HG03139 (cell line): ENCODE measurements at regions not wholly inside any gene's neighbourhood (a gene's known extent, or its start where the extent isn't known, plus 50 kb on each side); places are given as distances from the start of the nearest gene placed in this dataset.
"Not testable (repeated sequence)": the region's sequence is repeated elsewhere in the genome, so short reads cannot be mapped to it uniquely, and the experiment has no call there.

Experiments
- ATAC-seq: cut with Tn5 transposase; IDR thresholded peaks from one replicate; pipeline ENCODE4 v1.9.1; 2021; ENCODE audit not compliant: unreplicated experiment

DNA sequence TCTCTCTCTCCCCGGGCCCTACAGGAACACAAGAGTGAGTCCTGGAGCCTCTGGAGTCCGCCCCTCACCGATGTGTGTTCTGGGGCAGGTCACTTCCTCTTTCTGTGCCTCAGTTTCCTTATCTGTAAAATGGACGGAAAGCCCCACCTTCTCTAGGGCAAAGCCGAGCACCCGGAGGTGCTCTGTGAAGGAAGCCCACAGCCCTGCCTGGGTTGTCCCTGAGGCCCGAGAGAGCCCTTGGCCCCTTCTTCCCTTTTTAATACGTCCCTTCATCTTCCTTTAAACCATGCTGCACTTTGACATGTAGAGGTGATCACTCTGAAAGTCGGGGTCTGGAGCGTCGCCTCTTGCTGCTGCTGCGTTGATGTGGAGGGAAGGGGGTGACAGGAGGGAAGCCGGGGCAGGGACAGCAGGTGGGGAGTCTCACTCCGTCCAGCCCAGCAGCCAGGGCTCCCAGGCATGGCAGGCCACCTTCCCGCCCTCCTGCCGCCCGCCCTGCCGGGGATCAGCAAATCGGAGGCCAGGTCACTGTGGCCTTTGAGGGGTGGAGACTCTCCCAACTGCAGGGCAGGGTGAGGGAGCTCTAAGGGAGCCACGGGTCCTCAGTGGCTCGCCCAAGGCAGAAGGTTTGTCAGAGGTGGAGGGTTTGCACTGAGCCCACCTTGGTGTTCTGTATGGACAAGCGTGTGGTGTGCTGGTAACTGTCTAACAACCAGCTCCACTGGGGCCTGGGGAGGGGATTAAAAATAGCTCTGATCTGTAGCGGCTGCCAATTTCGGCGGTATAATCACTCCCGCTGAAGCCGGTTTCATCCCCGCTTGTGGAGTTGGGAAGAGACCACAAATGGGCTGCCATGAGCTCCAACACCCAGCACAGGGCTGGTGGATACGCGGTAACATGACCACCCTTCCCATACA is 135.9 kb upstream of the ID2 start:
- ATAC-seq, result no peak

DNA sequence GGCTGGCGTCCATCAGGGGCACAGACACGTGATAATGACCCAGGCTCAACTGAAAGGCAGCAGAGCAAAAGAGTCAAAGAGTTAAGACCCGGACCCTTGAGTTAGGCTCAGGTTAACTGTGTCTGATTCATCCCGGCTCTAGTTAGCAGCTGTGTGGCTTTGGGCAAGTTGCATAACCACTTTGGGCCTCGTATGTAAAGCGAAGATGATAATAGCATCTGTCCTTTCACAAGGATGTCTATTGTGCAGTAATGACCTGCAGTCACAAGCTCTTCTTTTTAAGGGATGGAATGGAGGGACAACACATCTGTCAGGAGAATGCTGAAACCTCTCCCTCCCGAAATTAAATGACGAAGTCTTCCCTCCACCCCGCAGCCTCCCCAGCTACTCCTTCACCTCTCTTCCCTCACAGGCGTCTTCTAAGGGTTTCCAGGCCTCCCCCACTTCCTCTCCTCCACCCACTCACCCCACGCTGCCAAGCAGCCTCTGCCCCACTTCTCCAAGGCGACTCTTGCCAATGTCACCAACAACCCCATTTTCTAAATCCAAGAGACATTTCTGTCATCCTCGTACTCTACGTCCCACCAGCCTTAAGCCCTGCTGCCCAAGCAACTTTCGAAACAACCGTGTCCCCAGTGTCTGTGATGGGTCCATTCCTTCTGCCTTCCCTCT is 135.1 kb upstream of the ID2 start:
- ATAC-seq, result no peak

DNA sequence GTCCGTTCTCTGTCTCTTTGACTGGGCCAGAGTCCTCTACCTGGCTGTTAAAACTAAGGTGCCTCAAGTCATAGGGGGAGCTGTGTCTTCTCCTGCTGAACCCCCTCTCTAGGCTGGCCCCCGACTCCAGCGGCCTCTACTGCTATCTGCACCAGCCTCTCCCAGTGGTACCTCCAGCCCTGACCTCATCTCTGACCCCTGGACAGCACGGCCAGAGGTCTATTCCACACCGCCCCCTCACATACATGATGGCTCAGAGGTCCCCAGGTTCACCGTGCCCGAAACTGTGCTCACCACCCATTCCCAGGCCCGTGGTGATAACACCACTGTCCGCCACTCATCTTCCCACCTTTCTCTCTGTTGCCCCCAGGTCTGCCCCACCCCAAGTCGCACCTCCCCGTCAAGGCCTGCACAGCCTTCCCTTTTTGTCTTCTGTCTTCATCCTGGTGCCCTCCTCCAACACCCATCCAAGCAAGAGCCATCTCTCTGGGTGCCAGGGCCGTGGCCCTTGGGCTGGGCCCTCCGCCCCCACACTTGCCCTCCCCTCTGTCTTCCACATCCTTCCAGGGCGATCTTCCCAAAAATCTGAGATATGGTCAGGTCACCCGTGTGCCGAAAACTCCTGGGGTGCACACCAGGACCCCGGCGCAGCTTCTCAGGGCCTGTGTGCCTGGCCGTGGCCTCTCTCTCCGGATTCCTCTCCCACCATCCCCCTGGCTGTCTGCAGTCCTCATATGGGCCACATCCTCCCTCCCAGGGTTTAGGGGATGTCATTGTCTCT is 134.4 kb upstream of the ID2 start:
- ATAC-seq, result no peak

DNA sequence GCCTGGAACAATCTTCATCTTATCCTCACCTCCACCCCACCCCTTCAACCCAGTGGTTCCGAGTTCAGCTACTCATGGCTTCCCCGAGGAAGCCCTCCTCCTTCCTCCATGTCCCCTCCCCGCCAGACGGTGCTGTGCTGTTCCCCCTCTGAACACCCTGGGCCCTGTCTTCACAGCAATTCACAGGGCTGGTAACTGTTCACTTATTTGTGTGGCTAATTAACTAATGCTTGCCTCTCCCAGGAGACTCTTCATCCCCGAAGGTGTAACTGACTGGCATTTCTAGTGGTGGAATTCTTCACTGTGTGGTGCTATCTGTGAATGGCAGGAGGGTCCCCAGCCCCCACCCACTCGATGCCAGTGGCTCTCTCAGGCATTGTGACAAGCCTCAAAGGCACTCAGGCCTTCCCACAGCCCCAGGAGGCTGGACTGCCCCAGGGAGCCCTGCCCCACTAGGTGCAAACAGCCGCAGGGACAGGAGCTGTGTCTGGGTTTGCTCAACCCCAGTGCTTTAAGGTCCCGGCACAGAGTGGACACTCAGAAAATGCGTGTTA is 133.7 kb upstream of the ID2 start:
- no peak for ATAC-seq

DNA sequence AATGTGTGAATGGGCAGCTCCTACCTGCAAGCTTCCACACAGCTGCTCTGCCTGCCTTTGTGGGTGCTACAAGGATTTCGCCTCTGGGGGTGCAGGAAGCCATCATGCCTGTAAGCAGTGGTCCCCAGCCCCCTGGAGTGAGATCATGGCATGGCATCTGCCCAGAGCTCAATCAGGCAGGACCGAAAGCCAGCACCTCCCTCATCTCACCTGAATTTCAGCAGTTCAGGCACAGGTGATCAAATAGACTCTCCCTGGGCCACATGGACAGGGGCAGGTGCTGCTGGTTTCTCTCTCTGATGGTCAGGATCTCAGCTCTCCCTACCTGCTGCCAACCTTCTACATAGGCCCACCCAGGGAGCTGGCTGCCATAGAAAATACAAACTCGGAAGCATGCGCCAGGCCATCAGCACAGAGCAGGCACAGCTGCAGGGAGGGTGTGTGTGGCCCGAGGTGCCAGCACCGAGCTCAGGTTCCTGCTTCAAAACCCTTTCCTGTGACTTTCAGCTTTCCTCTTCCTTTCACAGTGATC is 133.2 kb upstream of the ID2 start:
- ATAC-seq, result no peak

DNA sequence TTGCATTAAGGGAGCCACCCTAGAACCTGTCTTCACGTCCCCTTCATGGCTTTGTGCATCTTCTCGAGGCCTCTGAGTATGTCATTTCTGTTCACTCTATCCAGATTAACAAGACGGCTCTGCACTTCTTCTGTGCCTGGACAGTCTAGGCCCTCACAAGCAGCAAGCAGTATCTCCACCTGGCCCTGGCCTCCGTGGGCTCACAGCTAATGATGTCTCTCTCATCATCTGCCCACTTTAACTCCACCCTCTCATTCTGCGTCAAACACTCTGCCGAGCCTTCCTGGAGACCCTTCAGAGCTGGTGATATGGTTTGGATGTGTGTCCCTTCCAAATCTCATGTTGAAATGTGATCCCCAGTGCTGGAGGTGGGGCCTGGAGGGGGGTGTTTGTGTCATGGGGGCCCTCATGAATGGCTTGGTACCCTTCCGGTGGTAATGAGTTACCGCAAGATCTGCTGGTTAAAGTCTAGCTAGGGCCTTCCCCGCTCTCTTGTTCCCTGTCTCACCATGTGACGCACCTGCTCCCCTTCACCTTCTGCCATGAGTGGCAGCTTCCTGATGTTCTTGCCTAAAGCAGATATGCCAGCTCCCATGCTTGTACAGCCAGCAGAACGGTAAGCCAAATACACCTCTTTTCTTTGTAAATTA is 132.5 kb upstream of the ID2 start:
- ATAC-seq, result no peak

DNA sequence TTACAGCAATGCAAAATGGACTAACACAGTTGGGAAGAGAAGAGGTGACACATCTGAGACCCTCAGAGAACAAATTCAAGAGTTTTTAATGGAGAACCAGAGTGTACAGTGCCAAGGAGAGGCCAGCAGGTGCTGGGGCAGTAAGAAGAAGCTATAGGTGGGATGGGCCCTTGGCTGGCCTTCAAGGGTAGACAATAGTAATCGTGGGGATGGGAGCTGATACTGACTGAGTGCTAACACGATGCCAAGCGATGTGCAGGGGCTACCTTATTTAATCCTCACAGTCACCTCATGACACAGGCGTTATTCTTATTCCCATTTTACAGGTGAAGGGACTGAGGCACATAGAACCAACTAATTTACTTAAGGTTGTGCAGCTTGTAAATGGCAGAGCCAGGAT is 131.9 kb upstream of the ID2 start:
- no peak for ATAC-seq

DNA sequence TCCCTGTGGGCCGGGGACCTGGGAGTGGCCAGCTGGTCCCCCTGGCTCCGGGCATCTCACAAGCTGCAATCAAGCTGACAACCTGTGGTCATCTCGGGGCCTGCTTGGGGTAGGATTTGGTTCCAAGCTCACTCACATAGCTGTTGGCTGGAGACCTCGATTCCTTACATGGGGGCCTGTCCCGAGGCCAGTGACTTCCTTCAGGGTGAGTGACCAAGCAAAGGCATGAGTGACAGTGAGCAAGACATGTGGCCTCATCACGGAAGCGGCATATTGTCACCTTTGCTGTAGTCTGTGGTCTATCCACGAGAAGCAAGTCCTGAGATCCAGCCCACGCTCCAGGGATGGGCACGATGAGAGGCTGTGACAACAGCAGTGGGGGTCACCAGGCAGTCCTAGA is 131.4 kb upstream of the ID2 start:
- ATAC-seq, result no peak

DNA sequence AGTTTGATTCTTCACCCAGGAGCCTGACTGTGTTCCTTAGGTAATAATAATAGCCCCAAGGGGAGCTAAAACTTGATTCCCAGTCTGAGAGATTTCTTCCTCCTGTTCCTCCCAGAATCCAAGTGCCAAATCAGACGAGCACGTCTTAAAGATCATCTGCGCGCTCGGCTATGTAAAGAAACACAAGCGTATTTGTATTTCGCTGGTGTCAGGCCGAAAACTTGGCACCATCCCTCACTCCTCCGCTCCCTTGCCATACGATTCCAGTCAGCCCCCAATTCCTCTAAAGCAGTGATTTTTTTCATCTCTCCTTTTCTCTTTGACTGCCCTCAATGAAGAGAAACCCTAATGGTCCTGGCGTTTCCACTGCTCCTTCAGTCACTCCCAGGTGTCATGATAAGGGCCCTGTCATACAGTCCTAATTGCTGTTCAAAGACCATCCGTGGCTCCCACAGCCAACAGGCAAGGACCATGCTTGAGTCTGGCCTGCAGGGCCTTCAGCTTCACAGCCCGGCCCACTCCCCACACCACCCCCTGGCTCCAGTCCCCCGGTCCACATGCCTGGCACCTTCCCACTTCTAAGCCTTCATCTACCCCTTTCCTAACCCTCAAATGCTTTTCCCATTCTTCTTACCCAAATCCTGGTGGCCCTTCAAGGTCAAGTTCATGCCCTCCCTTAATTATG is 130.8 kb upstream of the ID2 start:
- no peak for ATAC-seq

DNA sequence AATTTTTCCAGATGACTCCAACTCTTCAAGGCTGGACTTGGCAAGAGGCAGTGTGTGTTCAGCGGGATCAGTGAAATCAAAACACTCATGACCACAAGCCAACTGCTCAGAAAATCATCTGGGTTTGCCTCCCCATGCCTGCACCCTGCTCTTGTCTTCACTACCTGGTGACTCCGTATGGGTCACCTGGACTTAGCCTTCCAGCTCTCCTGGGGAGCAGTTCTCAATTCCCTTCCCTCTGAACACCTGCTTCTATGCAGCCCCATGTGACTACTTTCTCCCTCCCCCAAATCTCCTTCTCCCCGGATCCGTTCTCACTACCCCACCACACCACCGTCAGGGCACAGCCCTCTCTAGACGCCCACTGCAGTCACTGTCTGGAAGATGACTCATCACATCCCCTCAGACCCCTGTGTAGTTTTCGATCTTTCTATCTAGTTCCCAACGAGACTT is 130.2 kb upstream of the ID2 start:
- no peak for ATAC-seq

DNA sequence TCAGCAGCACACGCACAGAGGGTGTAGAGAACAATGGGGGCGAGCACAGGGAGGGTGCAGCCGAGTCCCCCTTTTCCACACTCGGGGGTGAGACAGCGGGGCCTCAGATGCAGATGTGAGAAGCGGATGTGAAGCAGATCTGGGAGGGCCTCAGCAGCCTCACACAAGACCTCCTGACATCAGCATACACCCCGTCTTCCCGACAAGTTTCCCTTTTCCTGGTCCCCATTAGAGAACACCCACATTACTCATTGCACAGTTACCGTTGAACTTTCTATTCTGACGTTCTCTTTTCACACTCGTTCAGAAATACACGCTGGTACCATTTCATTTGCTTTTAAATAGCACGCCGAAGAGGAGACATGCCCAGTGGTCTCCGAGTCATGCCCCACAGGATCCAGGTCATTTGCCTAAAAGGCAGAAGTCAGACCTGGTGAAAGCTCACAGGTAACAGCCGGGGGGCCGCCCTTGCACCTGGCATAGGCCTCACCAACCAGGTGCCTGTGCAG is 129.5 kb upstream of the ID2 start:
- no peak for ATAC-seq

DNA sequence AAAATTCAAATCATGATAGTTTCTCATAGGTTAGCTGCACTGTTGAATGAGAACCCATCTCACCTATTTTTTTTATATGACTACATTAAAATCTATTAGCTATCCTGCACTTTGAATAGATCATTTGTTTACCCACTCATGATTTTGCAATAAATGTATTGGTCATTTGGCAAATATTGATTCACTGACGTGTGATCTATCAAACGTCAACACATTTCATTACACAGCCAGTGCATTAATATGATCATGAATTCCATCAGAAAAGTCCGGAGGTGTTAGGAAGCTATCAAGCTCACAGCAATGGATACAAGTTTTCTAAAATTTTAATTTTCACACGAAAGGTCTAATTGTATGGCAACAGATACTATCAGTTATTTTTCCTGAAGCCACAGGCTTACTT is 128.2 kb upstream of the ID2 start:
- ATAC-seq, result no peak

DNA sequence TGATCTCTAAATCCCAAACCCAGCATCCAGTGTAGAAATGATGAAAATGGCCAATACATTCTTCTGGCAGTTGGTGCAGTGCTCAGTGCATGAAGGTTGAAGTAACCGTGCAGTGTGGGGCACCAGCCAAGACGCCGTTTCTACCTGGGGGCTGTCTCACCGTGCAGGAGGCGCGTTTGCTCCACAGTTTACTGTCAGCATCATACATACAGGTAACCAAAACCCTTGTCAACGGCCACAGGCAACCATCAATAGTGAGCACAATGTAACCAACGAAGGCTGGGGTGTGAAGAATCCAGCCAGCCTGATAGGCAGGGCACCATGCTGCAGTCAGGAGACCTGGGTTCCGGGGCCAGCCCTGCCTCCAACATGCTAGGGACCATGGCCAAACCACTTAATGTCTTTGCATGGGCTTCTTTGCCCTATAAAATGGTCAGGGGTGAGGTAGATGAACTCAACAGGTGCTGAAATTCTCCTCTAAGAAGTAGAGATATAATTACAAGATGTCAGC is 127.5 kb upstream of the ID2 start:
- no peak for ATAC-seq

DNA sequence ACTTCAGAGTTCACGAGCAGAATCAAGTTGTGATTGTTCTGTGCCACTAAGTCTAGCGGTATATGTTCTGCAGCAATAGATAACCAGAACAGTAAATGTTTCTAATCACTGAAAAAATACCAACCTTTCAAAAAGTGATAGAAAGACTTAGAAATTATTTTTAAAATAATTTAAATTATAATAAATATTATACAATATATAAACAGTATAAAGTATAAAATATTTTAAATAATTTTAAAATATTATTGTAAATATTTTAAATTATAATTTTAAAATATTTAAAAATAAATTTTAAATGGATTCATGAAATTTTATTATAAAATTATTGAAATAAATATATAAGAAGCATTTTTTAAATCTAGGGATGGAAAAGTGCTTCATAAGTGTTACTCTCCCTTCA is 126.3 kb upstream of the ID2 start:
- ATAC-seq, result no peak

DNA sequence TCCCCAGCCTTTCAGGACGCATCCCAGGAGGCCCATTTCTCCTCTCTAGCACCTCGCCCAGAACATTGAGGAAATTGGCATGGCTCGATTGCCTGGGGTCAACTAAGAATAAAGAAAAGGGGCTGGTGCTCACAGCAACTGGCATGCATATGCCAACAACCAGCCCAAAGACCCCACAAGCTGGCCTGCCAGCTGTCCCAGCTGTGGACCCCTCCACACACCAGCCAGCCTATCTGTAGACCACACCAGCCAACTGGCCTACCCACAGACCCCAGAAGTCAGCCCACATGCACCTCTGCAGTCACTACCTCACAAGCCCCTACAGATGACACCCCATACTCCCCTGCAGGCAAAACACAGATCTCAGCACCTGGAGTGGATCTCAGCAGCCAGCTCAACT is 123.8 kb upstream of the ID2 start:
- no peak for ATAC-seq

DNA sequence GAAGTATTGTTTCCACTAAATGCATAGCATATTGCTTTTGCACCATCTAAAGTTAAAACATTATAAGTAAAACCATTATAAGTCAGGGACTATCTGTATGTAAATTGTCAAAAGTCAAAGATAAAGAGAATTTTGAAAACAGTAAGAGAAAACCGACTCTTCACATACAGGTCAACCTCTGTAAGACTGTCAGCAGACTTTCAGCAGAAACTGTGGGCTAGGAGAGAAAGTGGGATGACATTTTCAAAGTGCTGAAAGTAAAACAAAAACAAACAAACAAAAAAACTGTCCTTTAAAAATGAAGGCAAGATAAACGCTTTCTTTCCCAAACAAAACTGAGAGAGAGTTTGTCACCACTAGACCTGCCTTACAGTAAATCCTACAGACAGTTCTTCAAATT is 122.9 kb upstream of the ID2 start:
- ATAC-seq, result no peak

DNA sequence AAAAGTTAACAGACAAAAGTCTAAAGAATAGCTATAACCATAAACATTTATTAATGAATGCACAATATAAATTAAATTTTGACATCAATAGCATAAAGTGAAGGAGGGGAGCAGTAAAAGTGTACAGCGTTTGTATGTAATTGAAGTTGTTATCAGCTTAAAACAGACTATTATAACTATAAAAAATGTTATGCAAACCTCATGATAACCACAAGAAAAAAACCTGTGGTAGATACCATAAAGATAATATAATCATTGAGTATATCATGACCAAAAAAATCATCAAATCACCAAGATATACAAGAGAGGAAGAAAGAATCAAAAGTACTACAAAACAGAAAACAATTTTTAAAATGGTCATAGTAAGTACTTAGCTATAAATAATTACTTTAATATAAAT is 122.1 kb upstream of the ID2 start:
- no peak for ATAC-seq

DNA sequence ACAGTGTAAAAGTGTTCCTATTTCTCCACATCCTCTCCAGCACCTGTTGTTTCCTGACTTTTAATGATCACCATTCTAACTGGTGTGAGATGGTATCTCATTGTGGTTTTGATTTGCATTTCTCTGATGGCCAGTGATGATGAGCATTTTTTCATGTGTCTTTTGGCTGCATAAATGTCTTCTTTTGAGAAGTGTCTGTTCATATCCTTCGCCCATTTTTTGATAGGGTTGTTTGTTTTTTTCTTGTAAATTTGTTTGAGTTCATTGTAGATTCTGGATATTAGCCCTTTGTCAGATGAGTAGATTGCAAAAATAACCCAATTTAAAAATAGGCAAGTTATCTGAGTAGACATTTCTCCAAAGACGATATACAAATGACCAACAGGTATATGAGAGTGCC is 120.2 kb upstream of the ID2 start:
- not testable (repeated sequence) for ATAC-seq

DNA sequence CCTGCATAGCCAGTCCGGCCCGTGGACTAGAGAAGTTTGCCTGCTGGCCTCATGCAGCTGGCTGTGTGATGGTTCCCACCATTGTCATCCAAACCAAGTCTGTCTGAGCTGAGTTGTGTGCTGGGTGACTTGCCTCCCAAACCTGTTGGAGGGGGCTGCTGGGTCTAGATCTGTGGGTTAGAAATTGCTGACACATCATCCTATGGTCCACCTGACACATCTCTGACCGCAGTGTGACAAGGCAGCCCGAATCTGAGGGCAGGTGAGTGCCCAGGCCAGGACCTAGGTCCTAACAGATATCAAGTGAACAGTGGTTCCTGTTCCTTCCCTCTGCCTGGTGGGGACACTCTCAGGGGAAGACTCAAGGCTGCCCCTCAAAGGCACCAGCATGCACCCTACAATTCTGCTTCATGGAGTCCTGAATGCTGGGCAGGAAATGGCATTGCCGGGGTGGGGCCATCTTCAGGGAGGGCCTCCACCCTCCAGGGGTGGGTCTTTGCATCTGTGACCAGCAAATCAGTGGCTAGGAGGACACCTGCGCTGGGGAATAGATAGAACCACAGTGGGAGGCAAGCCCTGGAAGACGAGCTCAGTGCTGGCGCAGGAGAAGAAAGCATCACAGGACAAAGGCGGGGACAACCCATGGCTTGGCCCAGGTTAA is 117.9 kb upstream of the ID2 start:
- ATAC-seq, result no peak
